IPS-18c (cell line): ENCODE measurements at regions not wholly inside any gene's neighbourhood (a gene's known extent, or its start where the extent isn't known, plus 50 kb on each side); places are given as distances from the start of the nearest gene placed in this dataset.

Experiments
- H3K4me3 ChIP-seq: 2 replicates; pipeline ENCODE4 v1.7.0; 2013; ENCODE audit warnings: low read depth, mild to moderate bottlenecking, low read length, moderate library complexity; ENCODE audit not compliant: insufficient read depth
- H3K9me3 ChIP-seq: one replicate; pipeline ENCODE4 v1.6.1; 2013; ENCODE audit warnings: mild to moderate bottlenecking, low read length, moderate library complexity; ENCODE audit not compliant: control insufficient read depth, insufficient read depth

DNA sequence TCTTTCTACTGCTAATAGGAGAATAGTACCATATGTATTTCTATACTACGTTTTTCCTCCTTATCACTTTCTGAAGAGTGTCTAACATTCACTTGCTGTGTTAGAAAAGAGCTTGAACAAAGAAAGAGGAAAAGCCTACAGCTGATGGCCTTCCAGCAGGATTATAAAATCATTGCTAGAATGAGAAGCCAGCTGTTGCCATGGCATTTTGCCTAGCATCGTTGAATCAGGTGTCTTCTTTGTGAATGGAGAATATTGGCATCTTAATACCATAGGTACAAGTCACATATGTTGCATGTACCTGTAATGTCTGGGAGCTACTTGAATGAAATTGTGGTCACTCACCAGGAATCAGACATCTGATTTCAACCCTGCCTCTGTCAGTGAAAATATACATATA is 1174.9 kb downstream of the PCDH17 start:
- Histone ChIP-seq H3K9me3 (no peaks in the 10 kb centered on the region), H3K4me3 (no peak overlapping the region)

DNA sequence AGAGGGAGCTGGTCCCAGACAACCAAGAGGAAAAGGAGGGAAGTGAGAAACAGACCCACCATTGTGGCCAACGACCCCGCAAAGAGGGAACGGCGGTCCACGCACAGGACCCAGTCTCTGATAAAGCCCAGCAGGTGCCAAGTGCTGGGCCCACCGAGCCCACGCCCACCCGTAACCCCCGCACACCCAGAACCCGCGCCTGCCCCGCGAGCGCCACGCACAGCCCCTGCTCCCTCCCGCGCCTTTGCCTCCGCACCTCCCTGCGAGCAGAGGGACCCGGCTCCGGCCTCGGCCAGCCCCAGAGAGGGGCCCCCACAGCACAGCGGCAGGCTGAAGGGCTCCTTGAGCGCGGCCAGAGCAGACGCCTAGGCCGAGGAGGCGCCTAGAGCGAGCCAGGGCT is 1192.2 kb downstream of the PCDH17 start:
- H3K9me3 ChIP-seq = no peaks in the 10 kb centered on the region
- H3K4me3 ChIP-seq = no peak overlapping the region

DNA sequence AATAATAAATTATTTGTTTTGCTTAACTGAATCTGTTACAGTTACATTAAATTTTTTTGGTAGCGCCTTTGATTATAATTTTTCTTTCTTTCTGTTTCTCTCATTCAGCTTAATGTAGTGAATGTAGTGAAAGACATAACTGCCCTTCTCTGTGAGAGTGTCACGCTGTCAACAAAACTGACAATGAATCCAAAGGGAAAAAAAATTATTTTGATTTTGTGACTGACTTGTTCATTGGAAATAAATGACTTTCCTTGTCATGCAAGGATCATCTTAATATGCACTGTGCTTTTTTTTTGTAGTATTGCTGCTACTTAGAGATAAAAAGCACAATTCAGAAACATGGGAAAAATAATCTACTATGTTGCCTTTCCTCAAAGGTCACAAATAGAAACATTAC is 1196.4 kb downstream of the PCDH17 start:
- Histone ChIP-seq H3K9me3 (no peaks in the 10 kb centered on the region), H3K4me3 (no peak overlapping the region)

DNA sequence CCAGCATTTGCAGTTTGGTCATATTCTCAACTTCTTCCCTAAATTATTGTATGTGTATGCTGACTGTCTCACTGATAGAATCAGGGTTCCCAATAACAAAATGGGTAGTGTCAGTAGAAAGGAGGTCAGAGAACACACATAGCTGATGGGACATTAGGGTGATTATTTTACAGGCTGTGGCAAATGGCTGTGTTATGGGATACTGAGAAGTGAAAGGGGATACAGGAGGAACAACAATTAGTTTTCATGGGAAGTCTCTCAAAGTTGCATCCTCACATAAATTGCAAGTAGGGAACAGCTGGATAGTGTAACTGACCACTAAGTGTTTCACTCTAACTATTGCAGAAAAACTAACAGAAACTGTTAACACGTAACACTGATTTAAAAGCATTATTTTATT is 1199.3 kb downstream of the PCDH17 start:
- no peak overlapping the region for H3K4me3 ChIP-seq
- no peaks in the 10 kb centered on the region for H3K9me3 ChIP-seq

DNA sequence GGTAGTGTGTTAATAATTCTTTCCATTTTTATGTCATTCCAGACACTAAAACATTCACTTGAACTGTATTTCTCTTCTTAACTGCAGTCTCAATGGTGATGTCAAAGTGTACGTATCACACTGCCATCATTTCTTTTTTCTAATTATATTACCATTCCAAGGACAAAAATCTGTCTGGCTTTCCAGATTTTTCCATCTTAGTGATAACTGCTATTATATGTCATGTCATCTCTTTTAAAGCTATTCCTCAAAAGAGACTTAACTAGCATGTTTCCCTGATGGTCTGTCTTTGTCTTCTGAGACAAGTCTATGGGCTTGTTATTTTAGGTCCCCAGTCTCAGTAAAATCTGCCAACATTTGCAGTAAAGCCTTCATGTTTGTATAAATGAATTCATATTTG is 1207.1 kb downstream of the PCDH17 start:
- no peak overlapping the region for H3K4me3 ChIP-seq
- H3K9me3 ChIP-seq = no peaks in the 10 kb centered on the region

DNA sequence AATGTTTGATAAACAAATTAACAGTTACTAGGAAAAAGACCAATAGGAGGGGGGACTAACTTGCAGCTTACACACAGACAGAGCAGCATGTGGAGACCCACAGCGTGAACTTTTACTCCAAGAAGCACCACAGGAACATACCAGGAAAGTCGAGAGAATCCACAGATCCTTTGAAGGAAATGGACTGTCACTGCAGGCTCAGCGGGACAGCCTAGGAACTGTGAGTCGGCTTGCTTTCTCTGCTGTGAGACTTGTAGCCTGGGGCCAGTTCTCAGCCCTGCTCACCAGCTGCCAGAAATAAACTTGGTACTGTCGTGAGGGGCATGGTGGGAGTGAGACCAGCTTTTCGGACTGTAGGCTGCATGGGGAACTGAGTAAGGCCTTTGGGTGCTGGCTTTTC is 1211.5 kb downstream of the PCDH17 start:
- no peaks in the 10 kb centered on the region for H3K9me3 ChIP-seq

DNA sequence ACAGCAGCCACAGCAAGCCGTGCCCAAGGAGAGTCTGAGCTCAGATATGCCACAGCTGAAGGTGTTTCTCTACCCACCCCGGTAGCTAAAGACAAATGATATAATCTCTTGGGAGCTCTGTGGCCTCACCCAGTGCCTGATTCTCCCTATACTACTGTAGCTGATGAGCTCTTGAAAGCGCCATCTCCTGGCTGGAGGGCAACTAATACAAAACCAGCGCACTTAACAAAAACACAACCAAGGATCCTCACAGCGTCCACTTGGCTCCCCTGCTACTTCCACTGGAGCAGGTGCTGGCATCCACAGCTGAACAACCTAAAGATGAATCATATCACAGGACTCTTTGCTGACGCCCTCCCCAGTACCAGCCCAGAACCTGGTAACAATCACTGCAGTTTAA is 1212.0 kb downstream of the PCDH17 start:
- no peaks in the 10 kb centered on the region for H3K9me3 ChIP-seq
- no peak overlapping the region for H3K4me3 ChIP-seq

More for the DNA sequence above, 1211.5 kb downstream of the PCDH17 start:
- H3K4me3 ChIP-seq = no peak overlapping the region

DNA sequence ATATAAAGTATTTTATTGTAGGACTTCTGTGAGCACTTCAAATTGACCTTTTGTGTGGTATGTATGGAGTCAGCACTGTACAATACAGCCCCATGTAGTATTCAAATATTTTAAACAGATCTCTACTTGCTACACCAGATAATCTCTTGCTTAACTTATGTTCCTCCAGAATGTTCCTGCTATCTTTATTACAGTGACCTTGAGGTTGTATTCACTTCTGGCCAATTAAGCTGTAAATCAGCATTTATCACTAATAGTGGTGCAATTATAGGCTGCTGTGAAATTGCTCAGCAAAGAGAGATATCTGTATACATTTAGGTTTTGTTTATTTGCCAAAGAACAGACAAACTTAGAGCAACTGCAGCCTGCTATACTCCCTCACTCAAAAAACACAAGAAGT is 1218.6 kb downstream of the PCDH17 start:
- Histone ChIP-seq H3K4me3 (no peak overlapping the region), H3K9me3 (no peaks in the 10 kb centered on the region)

DNA sequence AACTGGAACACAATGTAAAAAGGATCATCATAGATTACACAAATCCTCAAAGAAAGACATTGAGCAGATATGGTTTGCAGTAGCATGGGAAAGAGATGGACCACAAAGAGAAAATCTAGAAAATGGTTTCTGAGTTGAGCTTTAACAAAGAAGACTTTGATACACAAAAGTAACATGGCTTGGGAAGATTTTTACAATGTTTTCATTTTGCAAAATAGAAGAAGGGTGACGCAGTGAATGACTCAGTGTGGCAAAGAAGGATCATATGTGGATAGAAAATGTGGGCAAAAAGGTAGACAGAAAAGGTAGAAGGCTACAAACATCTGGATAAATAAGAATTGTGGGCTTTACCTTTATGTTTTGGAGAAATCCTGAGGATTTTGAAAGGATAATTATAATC is 1220.5 kb downstream of the PCDH17 start:
- H3K9me3 ChIP-seq = no peaks in the 10 kb centered on the region
- H3K4me3 ChIP-seq = no peak overlapping the region

DNA sequence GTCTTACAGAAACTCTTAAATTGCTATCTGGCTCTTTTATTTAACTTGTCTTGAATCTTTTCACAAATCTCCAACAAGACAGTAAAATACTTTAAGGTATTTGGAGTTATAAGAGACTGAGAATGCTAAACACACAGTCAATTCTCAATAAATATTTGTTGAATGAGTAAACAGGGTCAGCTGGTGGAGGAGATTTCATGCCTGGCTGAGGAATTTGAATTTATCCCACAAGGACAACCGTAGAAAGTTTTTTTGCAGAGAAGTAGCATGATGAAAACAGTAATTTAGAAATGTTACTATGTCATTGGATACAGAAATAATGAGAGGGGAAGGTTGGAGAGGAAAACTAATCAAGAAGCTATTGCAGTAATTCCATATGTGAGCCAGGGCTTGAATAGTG is 1223.7 kb downstream of the PCDH17 start:
- no peaks in the 10 kb centered on the region for H3K9me3 ChIP-seq
- no peak overlapping the region for H3K4me3 ChIP-seq

DNA sequence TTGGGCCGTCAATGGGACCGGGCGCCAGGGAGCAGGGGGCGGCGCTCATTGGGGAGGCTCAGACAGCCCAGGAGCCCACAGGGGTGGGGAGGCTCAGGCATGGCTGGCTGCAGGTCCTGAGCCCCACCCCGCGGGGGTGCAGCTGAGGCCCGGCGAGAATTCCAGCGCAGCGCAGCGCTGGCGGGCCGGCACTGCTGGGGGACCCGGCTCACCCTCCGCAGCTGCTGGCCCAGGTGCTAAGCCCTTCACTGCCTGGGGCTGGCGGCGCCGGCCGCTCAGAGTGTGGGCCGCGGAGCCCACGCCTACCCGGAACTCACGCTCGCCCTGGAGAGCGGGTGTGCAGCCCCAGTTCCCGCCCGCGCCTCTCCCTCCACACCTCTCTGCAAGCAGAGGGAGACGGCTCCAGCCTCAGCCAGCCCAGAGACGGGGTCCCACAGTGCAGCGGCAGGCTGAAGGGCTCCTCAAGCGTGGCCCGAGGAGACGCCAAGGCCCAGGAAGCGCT is 1227.4 kb downstream of the PCDH17 start:
- H3K4me3 ChIP-seq = no peak overlapping the region
- no peaks in the 10 kb centered on the region for H3K9me3 ChIP-seq

DNA sequence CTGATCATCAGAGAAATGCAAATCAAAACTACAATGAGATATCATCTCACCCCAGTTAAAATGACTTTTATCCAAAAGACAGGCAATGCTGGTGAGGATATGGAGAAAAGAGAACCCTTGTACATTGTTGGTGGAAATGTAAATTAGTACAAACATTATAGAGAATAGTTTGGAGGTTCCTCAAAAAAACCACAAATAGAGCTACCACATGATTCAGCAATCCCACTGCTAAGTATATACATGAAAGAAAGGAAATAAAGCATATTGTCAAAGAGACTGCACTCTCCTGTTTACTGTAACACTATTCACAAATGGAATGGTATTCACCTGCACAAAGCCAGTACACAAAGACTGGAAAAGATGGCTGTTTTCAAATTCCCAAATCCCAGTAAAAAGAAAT is 1233.7 kb downstream of the PCDH17 start:
- Histone ChIP-seq H3K9me3 (no peaks in the 10 kb centered on the region), H3K4me3 (no peak overlapping the region)

DNA sequence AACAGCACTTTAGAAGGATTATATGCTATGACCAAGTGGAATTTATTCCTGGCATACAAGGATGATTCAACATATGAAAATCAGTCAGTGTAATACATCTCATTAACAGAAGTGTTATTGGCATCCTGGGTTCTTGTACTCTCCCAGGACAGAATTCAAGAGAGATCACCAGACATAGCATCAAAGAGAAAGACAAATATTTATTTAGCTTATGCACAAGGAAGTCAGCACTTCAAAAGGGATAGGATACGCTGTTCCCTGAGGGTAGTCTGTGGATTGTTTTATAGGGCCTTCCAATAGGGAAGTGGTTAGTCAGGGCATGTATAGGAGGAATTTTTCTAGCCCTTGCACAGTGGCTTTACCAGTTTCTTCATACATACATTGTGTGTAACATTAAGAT is 1238.0 kb downstream of the PCDH17 start:
- no peak overlapping the region for H3K4me3 ChIP-seq
- H3K9me3 ChIP-seq = no peaks in the 10 kb centered on the region

DNA sequence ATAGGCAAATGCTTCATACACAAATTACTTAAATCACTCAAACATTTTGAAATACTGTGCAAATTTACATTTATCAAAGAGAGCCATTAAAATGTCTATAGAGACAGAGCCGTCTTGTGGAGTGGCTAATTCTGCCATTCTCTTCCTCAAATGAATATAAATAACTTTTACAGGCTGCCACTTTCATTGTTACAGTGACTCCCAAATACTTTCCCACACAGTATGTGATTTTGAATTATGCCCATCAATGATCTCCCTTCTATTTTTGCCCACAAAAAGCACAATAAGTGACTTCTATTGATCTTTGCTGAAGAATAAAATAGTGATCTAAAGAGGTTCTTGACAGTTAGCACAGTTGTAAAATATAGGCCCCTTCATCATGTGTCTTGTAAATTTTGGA is 1244.9 kb downstream of the PCDH17 start:
- Histone ChIP-seq H3K9me3 (no peaks in the 10 kb centered on the region), H3K4me3 (no peak overlapping the region)

DNA sequence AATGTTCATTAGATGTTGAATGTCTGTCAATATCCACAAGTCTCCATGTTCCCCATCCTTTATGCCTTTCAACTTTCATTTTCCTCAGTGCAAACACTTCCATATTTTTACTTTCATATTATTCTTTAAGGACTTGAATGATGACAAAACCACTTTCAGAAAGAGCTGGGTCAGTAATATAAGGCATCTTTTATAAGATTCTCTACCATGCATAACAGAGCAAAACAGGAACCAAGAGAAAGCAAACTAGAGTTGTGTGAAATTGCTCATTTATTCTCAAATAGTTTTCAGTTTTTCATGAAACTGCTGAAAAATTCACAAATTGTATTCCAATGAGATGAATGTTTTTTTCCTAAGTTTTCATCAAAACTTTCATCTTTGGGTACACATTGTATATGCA is 1247.6 kb downstream of the PCDH17 start:
- Histone ChIP-seq H3K9me3 (no peaks in the 10 kb centered on the region), H3K4me3 (no peak overlapping the region)

DNA sequence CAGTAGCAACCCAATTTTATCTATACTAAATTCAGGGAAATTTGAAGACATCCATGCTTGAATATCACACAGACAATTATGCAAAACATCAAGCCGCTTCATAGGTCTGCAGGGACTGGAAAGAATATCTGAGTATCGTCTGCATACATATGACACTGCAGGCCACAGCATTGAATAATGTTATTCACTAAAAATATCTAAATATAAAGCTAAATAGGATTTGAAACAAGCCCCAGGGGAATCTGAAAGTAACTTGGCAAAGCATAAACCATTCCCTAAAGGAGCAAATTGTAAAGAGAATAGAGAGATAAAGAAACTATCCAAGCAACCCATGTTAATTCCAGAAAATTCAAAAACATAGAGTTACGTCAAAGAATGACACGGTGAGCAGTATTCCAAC is 1251.0 kb downstream of the PCDH17 start:
- no peak overlapping the region for H3K4me3 ChIP-seq
- no peaks in the 10 kb centered on the region for H3K9me3 ChIP-seq

DNA sequence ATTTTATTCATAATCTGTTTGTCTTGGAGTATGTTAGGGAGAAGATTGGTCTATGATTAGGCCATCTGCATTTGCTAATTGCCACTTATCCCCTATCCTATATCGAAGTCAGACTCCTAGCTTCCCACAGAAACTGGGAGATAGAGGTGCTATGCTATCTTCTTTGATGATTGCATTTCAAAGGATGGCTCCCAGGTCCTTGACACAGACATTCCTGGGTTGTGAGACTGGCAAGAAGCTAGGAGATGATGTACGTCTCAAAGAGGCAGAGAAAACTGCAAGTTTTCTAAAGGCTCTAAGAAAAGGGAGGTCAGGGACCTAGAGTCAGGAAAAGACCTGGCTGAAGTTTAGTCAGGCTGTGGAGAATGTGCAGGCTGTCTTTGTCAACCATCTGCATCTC is 1251.9 kb downstream of the PCDH17 start:
- H3K4me3 ChIP-seq = no peak overlapping the region
- H3K9me3 ChIP-seq = no peaks in the 10 kb centered on the region

DNA sequence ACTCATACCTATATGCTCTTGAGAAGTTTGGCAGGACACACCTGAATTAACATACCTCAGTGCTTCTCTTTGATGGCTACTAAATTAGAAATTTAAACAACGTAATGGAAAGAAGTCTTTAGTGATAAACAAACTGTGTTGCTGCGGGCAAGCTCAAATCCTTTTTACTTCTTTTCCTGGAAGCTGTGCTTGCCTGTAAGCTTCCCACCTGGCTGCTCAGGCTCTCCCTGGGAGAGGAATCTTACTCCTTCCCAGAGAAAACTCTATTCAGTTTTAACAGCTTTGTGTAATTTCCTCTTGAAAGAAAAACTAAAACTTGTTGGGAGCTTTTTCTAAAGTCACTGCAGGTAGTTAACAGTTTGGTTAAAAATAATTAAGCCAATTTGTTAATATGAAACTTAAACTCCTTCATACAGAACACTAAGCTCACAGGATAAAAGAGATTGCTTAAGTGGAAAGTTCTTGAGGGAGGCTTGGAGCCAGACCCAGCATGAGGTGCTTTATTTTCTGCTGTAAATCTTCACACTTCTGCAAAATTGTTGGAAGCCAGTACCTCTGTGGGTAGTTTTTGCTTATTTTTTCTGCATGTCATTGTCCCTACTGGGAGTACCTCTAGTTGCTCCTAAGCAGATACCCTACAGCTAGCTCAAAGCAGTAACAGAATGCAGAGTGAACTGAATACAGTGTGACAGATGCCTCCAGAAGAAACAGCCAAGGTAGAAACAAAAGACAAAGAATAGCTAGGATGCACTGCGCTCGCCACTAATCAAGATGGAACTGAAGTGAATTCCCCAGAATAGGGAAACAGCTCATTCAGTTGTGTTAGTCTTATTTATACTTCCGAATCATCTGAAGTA is 1253.0 kb downstream of the PCDH17 start:
- Histone ChIP-seq H3K4me3 (no peak overlapping the region), H3K9me3 (no peaks in the 10 kb centered on the region)

DNA sequence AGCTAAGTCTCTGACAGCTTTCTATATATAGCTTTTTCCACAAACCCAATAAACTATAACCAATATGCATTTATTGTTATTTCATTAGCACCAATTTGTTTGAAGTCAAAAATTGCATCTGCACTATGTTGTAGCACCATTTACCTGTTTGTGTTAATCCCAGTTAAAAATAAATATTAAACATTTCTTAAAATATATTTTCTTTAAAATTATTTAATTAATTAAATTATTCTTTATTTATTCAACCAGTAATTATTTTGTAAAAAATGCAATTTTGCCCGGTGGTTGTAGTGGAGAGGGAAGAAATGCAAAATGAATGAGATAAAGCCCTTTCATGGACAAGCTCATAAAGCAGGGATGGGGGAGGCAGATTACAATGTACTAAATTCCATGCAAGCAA is 1257.9 kb downstream of the PCDH17 start:
- H3K9me3 ChIP-seq = no peaks in the 10 kb centered on the region
- no peak overlapping the region for H3K4me3 ChIP-seq
